Omental fat pad (tissue), 3 donors: ENCODE measurements at regions not wholly inside any gene's neighbourhood (a gene's known extent, or its start where the extent isn't known, plus 50 kb on each side); places are given as distances from the start of the nearest gene placed in this dataset.
A peak's percentile ranks its signal among the peaks of the same experiment; 100 is the strongest.

Source experiments
- ATAC-seq: fragments of 150-250 bp; one replicate; pipeline ENCODE4 v1.9.1; 2016; ENCODE audit warnings: mild to moderate bottlenecking, moderate library complexity; ENCODE audit not compliant: low FRiP score
- DNase-seq: peaks from one replicate; pipeline ENCODE4 v3.0.0-alpha.2; 2019; ENCODE audit warnings: low spot score
- CTCF ChIP-seq, 3 donors: fragments of 450-650 bp; IDR thresholded peaks; one replicate each; pipeline ENCODE4 v1.5.1; 2016 to 2017; ENCODE audit warnings: antibody characterized with exemption in 3 of 3, mild to moderate bottlenecking in 3 of 3, moderate library complexity in 2 of 3

GRCh38 chr7:80385508-80385907 lies 126.4 kb downstream of the GNAT3 start:
- no peak for TF ChIP-seq CTCF (IDR thresholded peaks at IDR 0.05)
- ATAC-seq (no peak), DNase-seq (no peak)

DNA sequence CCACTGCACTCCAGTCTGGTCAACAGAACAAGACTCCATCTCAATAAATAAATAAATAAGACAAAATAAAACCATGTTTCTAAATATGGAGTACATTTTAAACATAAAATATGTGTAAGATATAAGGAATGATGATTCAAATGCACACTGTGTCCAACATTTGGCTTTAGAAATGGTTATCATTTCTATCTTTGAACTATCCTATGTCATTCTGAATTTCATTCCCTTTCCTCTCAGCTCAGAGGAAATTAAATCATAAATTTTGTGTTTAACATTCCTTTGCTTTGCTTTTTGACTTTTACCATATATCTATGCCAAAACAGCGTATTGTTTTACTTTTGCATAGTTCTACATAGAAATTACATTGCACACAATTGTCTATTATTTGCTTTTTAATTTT lies 130.9 kb downstream of the GNAT3 start:
- DNase-seq (no peak), ATAC-seq (no peak)
- TF ChIP-seq CTCF (IDR thresholded peaks at IDR 0.05) = no peak

DNA sequence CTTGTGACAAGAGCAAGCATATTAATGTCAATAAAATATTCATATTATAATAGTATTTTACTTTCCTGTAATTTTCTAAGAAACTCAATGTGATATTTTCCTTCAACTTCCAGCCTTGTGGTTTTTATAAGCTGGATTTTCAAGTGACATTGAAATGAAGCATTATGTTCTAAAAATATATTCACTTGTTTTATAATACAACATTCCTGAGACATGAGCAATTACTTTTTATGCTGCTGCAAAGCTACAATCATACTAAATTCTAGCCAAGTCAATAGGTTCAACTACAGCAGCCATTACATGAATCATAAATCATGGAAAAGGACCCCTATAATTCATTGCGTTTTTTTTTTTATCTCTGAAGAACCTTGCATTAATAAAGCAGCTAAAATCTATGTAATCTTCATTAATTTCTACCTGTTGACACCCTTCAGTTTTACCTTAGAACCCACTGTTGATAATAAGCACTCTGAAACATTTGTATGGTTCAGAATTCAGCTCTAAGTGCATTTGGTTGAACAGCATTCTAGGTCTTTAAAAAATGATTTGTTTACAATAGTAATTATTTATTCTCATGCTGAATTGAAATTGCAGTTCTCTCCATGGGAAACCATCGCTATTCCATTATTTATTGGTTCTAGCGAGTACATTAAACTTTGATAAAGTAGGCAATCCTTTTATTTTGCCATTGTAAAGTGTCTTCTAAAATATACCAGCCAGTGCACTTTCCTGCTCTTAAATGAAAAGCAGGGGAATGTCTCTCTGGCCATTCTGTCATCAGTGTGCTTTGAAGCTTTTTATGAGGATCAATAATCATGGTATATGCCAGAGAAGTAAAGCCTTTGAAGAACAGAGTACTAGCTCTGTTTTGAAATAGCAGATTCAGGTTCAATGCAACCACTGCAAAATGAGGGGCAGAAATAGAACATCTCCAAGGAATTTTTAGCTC lies 132.6 kb downstream of the GNAT3 start:
- no peak for TF ChIP-seq CTCF (IDR thresholded peaks at IDR 0.05)
- no peak for DNase-seq
- ATAC-seq = peak; percentile 70

GRCh38 chr7:80374321-80374720 lies 137.5 kb downstream of the GNAT3 start:
- no peak for ATAC-seq
- no peak for DNase-seq
- no peak for TF ChIP-seq CTCF (IDR thresholded peaks at IDR 0.05)

- DNase-seq (no peak), ATAC-seq (no peak)
- no peak for TF ChIP-seq CTCF (IDR thresholded peaks at IDR 0.05)
Measured at GRCh38 chr7:80373429-80374032, 138.3 kb downstream of the GNAT3 start.

DNA sequence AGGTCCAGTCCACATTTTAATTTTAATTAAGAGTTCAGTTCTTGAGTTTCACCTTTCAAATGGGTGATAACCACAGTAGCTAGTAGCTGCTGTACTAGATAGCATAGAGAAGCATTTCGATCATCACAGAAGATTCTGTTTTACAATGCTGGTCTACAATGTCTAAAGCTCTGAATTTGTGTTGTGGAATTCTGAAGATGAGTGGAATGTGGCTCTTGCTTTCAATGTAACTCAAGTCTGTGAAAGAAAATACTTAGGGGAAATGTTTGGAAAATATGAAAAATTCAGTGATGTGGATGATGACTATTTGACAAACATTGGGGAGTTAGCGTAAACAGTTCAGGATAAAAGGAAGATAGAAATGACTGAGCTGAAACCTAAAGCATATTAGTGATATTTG lies 139.4 kb downstream of the GNAT3 start:
- ATAC-seq (no peak), DNase-seq (no peak)
- TF ChIP-seq CTCF (IDR thresholded peaks at IDR 0.05) = no peak

DNA sequence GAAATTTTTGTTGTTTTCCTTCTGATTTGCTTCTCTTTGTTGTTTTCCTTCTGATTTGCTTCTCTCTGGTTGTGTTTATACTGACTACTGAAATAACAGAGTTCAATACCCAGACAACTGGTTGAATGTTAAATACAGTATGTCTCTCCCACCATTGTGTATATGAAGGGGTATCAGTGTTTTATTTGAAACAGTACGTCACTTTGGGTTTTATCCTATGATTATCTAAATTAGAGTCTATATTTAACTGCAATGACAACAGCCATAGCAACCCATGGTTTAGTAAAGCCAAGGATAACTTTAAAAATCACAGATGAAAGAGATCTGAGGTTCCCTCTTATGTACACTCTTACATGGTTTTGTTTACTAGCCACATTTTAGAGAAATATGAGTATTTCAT lies 141.3 kb downstream of the GNAT3 start:
- ATAC-seq = no peak
- no peak for DNase-seq
- no peak for TF ChIP-seq CTCF (IDR thresholded peaks at IDR 0.05)
